Adrenal gland (tissue), 9 donors: ENCODE measurements at regions not wholly inside any gene's neighbourhood (a gene's known extent, or its start where the extent isn't known, plus 50 kb on each side); places are given as distances from the start of the nearest gene placed in this dataset.

ENCODE experiments used
- DNase-seq, 7 donors: peaks; one replicate each; pipeline ENCODE4 v3.0.0-alpha.2; 2019 to 2020
- H3K27ac ChIP-seq, 5 donors: fragments of 200-600 bp; sonication (generic) in 4 of 5; 1 replicate in 3 of 5; 2 replicates in 2 of 5; pipeline versions ENCODE4 v1.5.1 to v1.8.0; 2016 to 2020; ENCODE audit warnings: mild to moderate bottlenecking in 1 of 5
- H3K27me3 ChIP-seq: fragments of 200-600 bp; 2 replicates; pipeline ENCODE4 v1.8.0; 2021
- H3K36me3 ChIP-seq, 2 donors: fragments of 200-600 bp; replicated peaks in 1 of 2; 1 replicate in 1 of 2; 2 replicates in 1 of 2; pipeline versions ENCODE4 v1.5.1 to v1.8.0; 2018 to 2022
- H3K4me1 ChIP-seq, 2 donors: fragments of 200-600 bp; replicated peaks in 1 of 2; 1 replicate in 1 of 2; 2 replicates in 1 of 2; pipeline versions ENCODE4 v1.5.1 to v1.8.0; 2018 to 2021
- H3K4me3 ChIP-seq, 4 donors: fragments of 200-600 bp; sonication (generic) in 3 of 4; one replicate each; pipeline ENCODE4 v1.5.1; 2016 to 2018
- H3K9me3 ChIP-seq, 3 donors: fragments of 200-600 bp; sonication (generic) in 1 of 3; replicated peaks in 1 of 3; 1 replicate in 2 of 3; 2 replicates in 1 of 3; pipeline versions ENCODE4 v1.5.1 to v1.8.0; 2016 to 2021
- CTCF ChIP-seq, 6 experiments: fragments of 450-650 bp in 4 of 6; fragments of 200-600 bp in 2 of 6; sonication (generic) in 1 of 6; IDR thresholded peaks; 1 replicate in 5 of 6; 2 replicates in 1 of 6; pipeline versions ENCODE4 v1.5.1 to v1.8.0; 2016 to 2021; ENCODE audit warnings: antibody characterized with exemption in 6 of 6, mild to moderate bottlenecking in 2 of 6, moderate library complexity in 1 of 6
- POLR2A ChIP-seq, 2 donors: fragments of 450-650 bp; IDR thresholded peaks; one replicate each; pipeline ENCODE4 v1.6.1; 2017; ENCODE audit warnings: antibody characterized with exemption in 2 of 2, mild to moderate bottlenecking in 2 of 2, moderate library complexity in 1 of 2
- WGBS, 4 donors: extraction: QIAGEN DNeasy Blood & Tissue Kit in 2 of 4; methylation state at CpG; one replicate each; pipeline versions ENCODE4 v1.1.5 to v1.1.7; 2013 to 2017; 5-methylcytosine and 5-hydroxymethylcytosine counted together
- intact Hi-C, 2 donors: fragments of 100-400 bp; cut with DNase I; formaldehyde crosslinking; loops; one replicate each; pipeline versions ENCODE4 v1.14.1 to v1.15.0; 2022 to 2023
- small RNA-seq, 2 donors: library from RNA; depleted of rRNA; stranded (forward); fragments of <200 nt; gene quantifications; one replicate each; pipeline ENCODE3, GENCODE V24; 2016
- donor health status: healthy with polysubstance abuse.
- donor health status: Bipolar disorder and iron deficiency.
- donor health status: DM: yes; HTN: yes; CAD: no.
- donor health status: DM: no; HTN: no; CAD: no.
- donor health status: DM: no; HTN: no; CAD: no.

- Histone ChIP-seq H3K4me3 (no peak overlapping the region), H3K9me3 (no peaks in the 10 kb centered on the region), H3K27ac (no peak overlapping the region), H3K27me3 (no peaks in the 10 kb centered on the region), H3K36me3 (no peaks in the 10 kb centered on the region), H3K4me1 (no peaks in the 10 kb centered on the region)
- intact Hi-C loops: no loop called here
- no peak for DNase-seq
- TF ChIP-seq CTCF (IDR thresholded peaks at IDR 0.05) (no peak), POLR2A (IDR thresholded peaks at IDR 0.05) (no peak)
Observed at GRCh38 chr6:79301290-79301689, 66.8 kb upstream of the HMGN3 start.

DNA sequence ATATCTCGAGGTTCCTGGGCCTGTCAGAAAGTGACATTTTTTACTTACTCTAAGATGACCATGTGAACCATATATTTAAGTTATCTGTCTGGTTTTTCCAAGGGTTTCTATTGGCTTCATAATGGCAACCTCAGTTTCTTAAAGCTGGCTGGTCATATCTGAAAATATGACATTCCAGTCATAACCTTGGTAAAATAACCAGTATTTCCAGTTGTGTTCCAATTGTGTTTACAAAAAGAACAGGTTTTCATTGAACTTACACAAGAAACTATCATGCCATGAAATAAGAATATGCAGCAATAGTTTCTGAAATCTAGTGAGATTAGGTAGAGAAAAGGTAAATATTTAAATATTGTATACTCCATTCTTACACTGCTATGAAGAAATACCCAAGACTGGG lies 61.7 kb upstream of the HMGN3 start:
- Histone ChIP-seq H3K4me1 (no peaks in the 10 kb centered on the region), H3K27me3 (no peaks in the 10 kb centered on the region), H3K4me3 (no peak overlapping the region), H3K27ac (no peak overlapping the region), H3K9me3 (no peaks in the 10 kb centered on the region), H3K36me3 (no peaks in the 10 kb centered on the region)
- WGBS, 4 donors: 74 to 86% (median 83%) methylated on average over 1 of the region's 1 CpG
- intact Hi-C loops: no loop called here
- no peak for DNase-seq
- TF ChIP-seq POLR2A (IDR thresholded peaks at IDR 0.05) (no peak), CTCF (IDR thresholded peaks at IDR 0.05) (no peak)

Small RNAs in the stretch of these regions (small RNA-seq; reads per million reads assigned to genes)
- 0 reads per million in 2 donors for gene AL078601.1
- 0 reads per million in 2 donors for gene RF00019
